ENCODE measurements at regions not wholly inside any gene's neighbourhood (a gene's known extent, or its start where the extent isn't known, plus 50 kb on each side); places are given as distances from the start of the nearest gene placed in this dataset.

- intact Hi-C loops (cut with DNase I; ENCODE audit: low total_unique reads) = no loop called here
- WGBS, 2 donors = 84 to 92% methylated on average over 5 of the region's 5 CpGs
- DNase-seq (ENCODE audit: low spot score in 2 of 2) = no peak
- H3K4me3 ChIP-seq (ENCODE audit: low read depth, poor library complexity, severe bottlenecking) = no peak overlapping the region
- TF ChIP-seq POLR2A (IDR thresholded peaks at IDR 0.05) (no peak), CTCF (IDR thresholded peaks at IDR 0.05) (no peak)
Measured at GRCh38 chr6:81682858-81683620, 69.4 kb downstream of the TENT5A start.

GRCh38 chr6:81682235-81682795 is 70.2 kb downstream of the TENT5A start:
- intact Hi-C loops (cut with DNase I; ENCODE audit: low total_unique reads) = no loop called here
- H3K4me3 ChIP-seq (ENCODE audit: low read depth, poor library complexity, severe bottlenecking) = no peak overlapping the region
- no peak for TF ChIP-seq CTCF (IDR thresholded peaks at IDR 0.05)
- no peak for DNase-seq (ENCODE audit: low spot score in 2 of 2)

- TF ChIP-seq POLR2A (IDR thresholded peaks at IDR 0.05) (no peak), CTCF (IDR thresholded peaks at IDR 0.05) (no peak)
- WGBS, 2 donors = 49 to 74% methylated on average over 2 of the region's 2 CpGs
- H3K4me3 ChIP-seq (ENCODE audit: low read depth, poor library complexity, severe bottlenecking) = no peak overlapping the region
- intact Hi-C loops (cut with DNase I; ENCODE audit: low total_unique reads) = no loop called here
- DNase-seq (ENCODE audit: low spot score in 2 of 2) = no peak
Measured at GRCh38 chr6:81669445-81669844, 83.0 kb downstream of the TENT5A start.

GRCh38 chr6:81668615-81669047 is 83.8 kb downstream of the TENT5A start:
- TF ChIP-seq POLR2A (IDR thresholded peaks at IDR 0.05) (no peak), CTCF (IDR thresholded peaks at IDR 0.05) (no peak)
- 52 to 63% methylated on average over 1 of the region's 1 CpG for whole genome bisulfite sequencing, 2 donors
- intact Hi-C loops (cut with DNase I; ENCODE audit: low total_unique reads) = no loop called here
- no peak for DNase-seq (ENCODE audit: low spot score in 2 of 2)
- no peak overlapping the region for H3K4me3 ChIP-seq (ENCODE audit: low read depth, poor library complexity, severe bottlenecking)

- TF ChIP-seq CTCF (IDR thresholded peaks at IDR 0.05) (no peak), POLR2A (IDR thresholded peaks at IDR 0.05) (no peak)
- no peak overlapping the region for H3K4me3 ChIP-seq (ENCODE audit: low read depth, poor library complexity, severe bottlenecking)
- no peak for DNase-seq (ENCODE audit: low spot score in 2 of 2)
- intact Hi-C loops (cut with DNase I; ENCODE audit: low total_unique reads) = no loop called here
- whole genome bisulfite sequencing, 2 donors = 98 to 100% methylated on average over 1 of the region's 1 CpG
Measured at GRCh38 chr6:81666481-81666880, 86.0 kb downstream of the TENT5A start.

GRCh38 chr6:81656231-81656630 is 96.2 kb downstream of the TENT5A start:
- no peak for DNase-seq (ENCODE audit: low spot score in 2 of 2)
- TF ChIP-seq CTCF (IDR thresholded peaks at IDR 0.05) (no peak), POLR2A (IDR thresholded peaks at IDR 0.05) (no peak)
- intact Hi-C loops (cut with DNase I; ENCODE audit: low total_unique reads) = no loop called here
- no peak overlapping the region for H3K4me3 ChIP-seq (ENCODE audit: low read depth, poor library complexity, severe bottlenecking)
- WGBS, 2 donors = 91 to 93% methylated on average over 4 of the region's 4 CpGs

All from lower leg skin (tissue), 4 donors.